Smooth muscle cell (in vitro differentiated cells): ENCODE measurements at regions not wholly inside any gene's neighbourhood (a gene's known extent, or its start where the extent isn't known, plus 50 kb on each side); places are given as distances from the start of the nearest gene placed in this dataset.

ENCODE experiments used
- DNase-seq: peaks from one replicate; lab custom pipeline; 2025; ENCODE audit not compliant: unreplicated experiment; lab: John Stamatoyannopoulos, UW
- H2AFZ ChIP-seq: fragments of 200-600 bp; sonication (generic); 2 replicates; pipeline ENCODE4 v1.6.0; 2016; ENCODE audit warnings: antibody characterized with exemption, low read depth, mild to moderate bottlenecking
- H3F3A ChIP-seq: fragments of 200-600 bp; sonication (generic); 2 replicates; pipeline ENCODE4 v1.6.0; 2017; ENCODE audit warnings: antibody characterized with exemption, low read depth
- H3K27ac ChIP-seq: fragments of 200-600 bp; sonication (generic); 2 replicates; pipeline ENCODE4 v1.5.1; 2016; ENCODE audit warnings: low read depth, mild to moderate bottlenecking
- H3K27me3 ChIP-seq: fragments of 200-600 bp; sonication (generic); 2 replicates; pipeline ENCODE4 v1.6.1; 2016; ENCODE audit warnings: low read depth, mild to moderate bottlenecking
- H3K36me3 ChIP-seq: fragments of 200-600 bp; sonication (generic); 2 replicates; pipeline ENCODE4 v1.5.1; 2016; ENCODE audit warnings: low read depth
- H3K4me1 ChIP-seq: fragments of 200-600 bp; sonication (generic); 2 replicates; pipeline ENCODE4 v1.5.1; 2016; ENCODE audit warnings: low read depth
- H3K4me2 ChIP-seq: fragments of 200-600 bp; sonication (generic); 2 replicates; pipeline ENCODE4 v1.6.0; 2016; ENCODE audit warnings: mild to moderate bottlenecking
- H3K4me3 ChIP-seq: fragments of 200-600 bp; sonication (generic); 2 replicates; pipeline ENCODE4 v1.5.1; 2016; ENCODE audit warnings: mild to moderate bottlenecking
- H3K79me2 ChIP-seq: fragments of 200-600 bp; sonication (generic); 2 replicates; pipeline ENCODE4 v1.6.0; 2016; ENCODE audit warnings: low read depth, mild to moderate bottlenecking
- H3K9ac ChIP-seq: fragments of 200-600 bp; sonication (generic); 2 replicates; pipeline ENCODE4 v1.6.0; 2016; ENCODE audit warnings: low read depth
- H3K9me3 ChIP-seq: fragments of 200-600 bp; sonication (generic); replicated peaks from 2 replicates; pipeline ENCODE4 v1.5.1; 2016; ENCODE audit warnings: low read depth
- H4K20me1 ChIP-seq: fragments of 200-600 bp; sonication (generic); 2 replicates; pipeline ENCODE4 v1.6.0; 2016; ENCODE audit warnings: low read depth
- CTCF ChIP-seq: fragments of 200-600 bp; sonication (generic); IDR thresholded peaks from 2 replicates; pipeline ENCODE4 v1.5.1; 2017; ENCODE audit warnings: borderline replicate concordance, mild to moderate bottlenecking, antibody characterized with exemption; ENCODE audit not compliant: insufficient read depth, poor library complexity, severe bottlenecking
- WGBS: methylation state at CpG from one replicate; pipeline ENCODE4 v1.1.7; 2016; ENCODE audit warnings: low lambda C conversion rate; 5-methylcytosine and 5-hydroxymethylcytosine counted together

- no peak for TF ChIP-seq CTCF
- no peaks in the 10 kb centered on the region for H3K4me1 ChIP-seq
- H4K20me1 ChIP-seq, result no peaks in the 10 kb centered on the region
- no peak overlapping the region for H2AFZ ChIP-seq
- H3K27me3 ChIP-seq, result no peaks in the 10 kb centered on the region
- no peaks in the 10 kb centered on the region for H3K36me3 ChIP-seq
- H3K4me3 ChIP-seq, result no peak overlapping the region
- H3K79me2 ChIP-seq, result no peaks in the 10 kb centered on the region
- no peaks in the 10 kb centered on the region for H3K9me3 ChIP-seq
- H3K4me2 ChIP-seq, result no peak overlapping the region
- DNase-seq, result no peak
- no peak overlapping the region for H3K9ac ChIP-seq
- 82% methylated on average over 1 of the region's 1 CpG for WGBS
- H3K27ac ChIP-seq, result no peak overlapping the region
- no peaks in the 10 kb centered on the region for H3F3A ChIP-seq
Observed at GRCh38 chr11:80515097-80515496, 1074.3 kb upstream of the TENM4 start.

- WGBS, result 86% methylated on average over 3 of the region's 3 CpGs
- H3K36me3 ChIP-seq, result no peaks in the 10 kb centered on the region
- H3K9me3 ChIP-seq, result peaks cover 3% of the 10 kb centered on the region
- no peak overlapping the region for H3K4me2 ChIP-seq
- no peaks in the 10 kb centered on the region for H4K20me1 ChIP-seq
- no peak overlapping the region for H3K9ac ChIP-seq
- no peaks in the 10 kb centered on the region for H3F3A ChIP-seq
- no peak for TF ChIP-seq CTCF
- no peak overlapping the region for H3K27ac ChIP-seq
- H3K4me1 ChIP-seq, result no peaks in the 10 kb centered on the region
- no peak overlapping the region for H2AFZ ChIP-seq
- H3K4me3 ChIP-seq, result no peak overlapping the region
- no peak for DNase-seq
- no peaks in the 10 kb centered on the region for H3K27me3 ChIP-seq
- no peaks in the 10 kb centered on the region for H3K79me2 ChIP-seq
Observed at GRCh38 chr11:80512491-80512890, 1071.7 kb upstream of the TENM4 start.

GRCh38 chr11:80505771-80506170 is 1064.9 kb upstream of the TENM4 start:
- Histone ChIP-seq H3K9me3 (peaks cover 6% of the 10 kb centered on the region), H3K79me2 (no peaks in the 10 kb centered on the region), H3K36me3 (no peaks in the 10 kb centered on the region), H3F3A (no peaks in the 10 kb centered on the region), H2AFZ (no peak overlapping the region), H3K4me3 (no peak overlapping the region), H4K20me1 (no peaks in the 10 kb centered on the region), H3K27ac (no peak overlapping the region), H3K4me2 (no peak overlapping the region), H3K27me3 (no peaks in the 10 kb centered on the region), H3K9ac (no peak overlapping the region), H3K4me1 (no peaks in the 10 kb centered on the region)
- WGBS, result 78% methylated on average over 8 of the region's 8 CpGs
- no peak for TF ChIP-seq CTCF
- no peak for DNase-seq

- DNase-seq, result no peak
- Histone ChIP-seq H3K4me2 (no peak overlapping the region), H3K9ac (no peak overlapping the region), H3K27ac (no peak overlapping the region), H3K79me2 (no peaks in the 10 kb centered on the region), H3K36me3 (no peaks in the 10 kb centered on the region), H3F3A (no peaks in the 10 kb centered on the region), H4K20me1 (no peaks in the 10 kb centered on the region), H2AFZ (no peak overlapping the region), H3K4me3 (no peak overlapping the region), H3K4me1 (no peaks in the 10 kb centered on the region), H3K9me3 (peaks cover 6% of the 10 kb centered on the region), H3K27me3 (no peaks in the 10 kb centered on the region)
- no peak for TF ChIP-seq CTCF
- WGBS, result 40% methylated on average over 1 of the region's 1 CpG
Observed at GRCh38 chr11:80503990-80504389, 1063.2 kb upstream of the TENM4 start.
